HEK293T (cell line): ENCODE measurements at regions not wholly inside any gene's neighbourhood (a gene's known extent, or its start where the extent isn't known, plus 50 kb on each side); places are given as distances from the start of the nearest gene placed in this dataset.
"Not testable (repeated sequence)": the region's sequence is repeated elsewhere in the genome, so short reads cannot be mapped to it uniquely, and the experiment has no call there.

Experiments used
- CTCF ChIA-PET: fragments of 350-600 bp; formaldehyde crosslinking; extraction: SDS; loops from one replicate; lab custom pipeline; 2021; ENCODE audit warnings: antibody characterized with exemption, inconsistent platforms; lab: Yijun Ruan, JAX
- POLR2A ChIA-PET: fragments of 350-600 bp; formaldehyde crosslinking; extraction: SDS; loops from one replicate; lab custom pipeline; 2020; ENCODE audit warnings: antibody characterized with exemption, inconsistent platforms; lab: Yijun Ruan, JAX
- DNase-seq: peaks from one replicate; pipeline ENCODE4 v3.0.0; 2012; ENCODE audit warnings: mixed read lengths; ENCODE audit errors: extremely low spot score
- ARNT ChIP-seq: fragments of 450-650 bp; IDR thresholded peaks from 2 replicates; pipeline ENCODE4 v1.6.1; 2017; ENCODE audit warnings: mild to moderate bottlenecking
- BHLHE40 ChIP-seq: fragments of 450-650 bp; IDR thresholded peaks from 2 replicates; pipeline ENCODE4 v1.6.1; 2016; ENCODE audit warnings: mild to moderate bottlenecking, moderate library complexity, borderline replicate concordance
- CTBP1 ChIP-seq: fragments of 450-650 bp; IDR thresholded peaks from 2 replicates; pipeline ENCODE4 v1.6.1; 2016; ENCODE audit warnings: borderline replicate concordance
- ELF4 ChIP-seq: fragments of 450-650 bp; IDR thresholded peaks from 2 replicates; pipeline ENCODE4 v1.6.1; 2017; ENCODE audit warnings: antibody characterized with exemption
- FOXA1 ChIP-seq: fragments of 450-650 bp; IDR thresholded peaks from 2 replicates; pipeline ENCODE4 v1.6.1; 2016; ENCODE audit warnings: mild to moderate bottlenecking
- FOXK2 ChIP-seq: fragments of 450-650 bp; IDR thresholded peaks from 2 replicates; pipeline ENCODE4 v1.6.1; 2016; ENCODE audit warnings: mild to moderate bottlenecking
- FOXM1 ChIP-seq: fragments of 450-650 bp; IDR thresholded peaks from 2 replicates; pipeline ENCODE4 v1.6.1; 2017; ENCODE audit warnings: mild to moderate bottlenecking, borderline replicate concordance
- HDGF ChIP-seq: fragments of 450-650 bp; IDR thresholded peaks from 2 replicates; pipeline ENCODE4 v1.6.1; 2017; ENCODE audit warnings: antibody characterized with exemption, borderline replicate concordance
- L3MBTL2 ChIP-seq: fragments of 450-650 bp; conservative IDR thresholded peaks from 2 replicates; pipeline ENCODE4 v1.6.1; 2016; ENCODE audit warnings: mild to moderate bottlenecking
- LEF1 ChIP-seq: fragments of 450-650 bp; IDR thresholded peaks from 2 replicates; pipeline ENCODE4 v1.6.1; 2017; ENCODE audit warnings: mild to moderate bottlenecking, borderline replicate concordance
- NFRKB ChIP-seq: fragments of 450-650 bp; IDR thresholded peaks from 2 replicates; pipeline ENCODE4 v1.6.1; 2016; ENCODE audit warnings: mild to moderate bottlenecking, moderate library complexity
- PKNOX1 ChIP-seq: fragments of 450-650 bp; IDR thresholded peaks from 2 replicates; pipeline ENCODE4 v1.6.1; 2016
- SP1 ChIP-seq: fragments of 450-650 bp; IDR thresholded peaks from 2 replicates; pipeline ENCODE4 v1.6.1; 2017
- SUZ12 ChIP-seq: fragments of 450-650 bp; IDR thresholded peaks from 2 replicates; pipeline ENCODE4 v1.6.1; 2016; ENCODE audit warnings: mild to moderate bottlenecking
- TARDBP ChIP-seq: fragments of 450-650 bp; IDR thresholded peaks from 2 replicates; pipeline ENCODE4 v1.6.1; 2016
- ZNF384 ChIP-seq: fragments of 450-650 bp; IDR thresholded peaks from 2 replicates; pipeline ENCODE4 v1.6.1; 2016

GRCh38 chr4:186414390-186414789 is 141.0 kb downstream of the MTNR1A start:
- ChIA-PET CTCF (no interaction called here), POLR2A (no interaction called here)
- DNase-seq = no peak
- TF ChIP-seq L3MBTL2 (no peak), ELF4 (no peak), NFRKB (no peak), FOXM1 (no peak), PKNOX1 (no peak), ARNT (no peak), CTBP1 (no peak)

DNA sequence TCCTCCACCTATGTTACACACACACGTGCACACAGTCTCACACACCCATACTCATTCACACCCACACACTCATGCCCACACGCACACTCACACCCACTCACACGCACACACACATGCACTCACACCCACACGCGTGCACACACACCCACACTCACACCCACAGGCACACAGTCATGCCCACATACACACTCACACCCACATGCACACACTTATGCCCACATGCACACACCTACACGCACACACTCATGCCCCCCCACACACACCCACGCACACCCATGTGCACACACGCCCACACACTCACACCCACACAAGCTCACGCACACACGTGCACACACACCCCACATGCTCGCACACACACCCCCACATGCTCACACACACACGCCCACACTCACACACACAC is 140.0 kb downstream of the F11 start:
- no peak for TF ChIP-seq PKNOX1
- no peak for TF ChIP-seq ZNF384
- TF ChIP-seq TARDBP = no peak
- no peak for TF ChIP-seq CTBP1
- no peak for TF ChIP-seq FOXM1
- no peak for TF ChIP-seq ARNT
- TF ChIP-seq LEF1 = no peak
- no peak for TF ChIP-seq HDGF
- TF ChIP-seq L3MBTL2 = no peak
- no peak for TF ChIP-seq BHLHE40
- no peak for TF ChIP-seq SP1
- TF ChIP-seq ELF4 = no peak
- TF ChIP-seq FOXA1 = no peak
- TF ChIP-seq NFRKB = no peak
- TF ChIP-seq SUZ12 = no peak
- TF ChIP-seq FOXK2 = no peak
- no peak for DNase-seq
- ChIA-PET POLR2A (no interaction called here), CTCF (no interaction called here)

DNA sequence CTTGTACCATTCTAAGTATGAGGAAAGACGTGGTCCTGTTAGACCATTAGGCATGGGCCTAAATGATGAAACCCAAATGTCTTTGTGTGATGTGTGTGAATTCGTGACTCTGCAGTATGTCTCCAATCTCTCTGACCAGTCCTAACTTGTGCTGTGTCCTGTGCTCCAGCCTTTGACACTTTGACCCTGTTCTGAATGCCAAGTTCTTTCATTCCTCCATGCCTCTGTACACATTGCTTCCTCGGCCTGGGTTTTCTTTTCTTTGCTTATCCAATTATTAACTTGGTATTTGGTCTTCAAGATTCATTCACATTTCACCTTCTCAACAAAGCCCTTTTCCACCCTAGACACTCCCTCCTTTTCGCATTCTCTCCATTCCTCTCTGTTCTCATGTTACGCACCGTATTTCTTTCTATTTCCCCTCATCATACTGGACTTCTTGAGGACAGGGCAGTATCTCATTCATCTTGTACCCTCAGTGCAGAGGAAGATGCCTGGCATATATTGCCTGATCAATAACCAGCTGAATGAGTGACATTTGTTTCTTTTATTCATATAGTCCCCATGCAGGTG is 138.7 kb downstream of the F11 start:
- ChIA-PET POLR2A (no interaction called here), CTCF (no interaction called here)
- DNase-seq = no peak
- TF ChIP-seq L3MBTL2 (no peak), CTBP1 (no peak), ARNT (no peak), PKNOX1 (no peak), SUZ12 (no peak), SP1 (no peak), BHLHE40 (no peak), TARDBP (no peak), LEF1 (no peak), NFRKB (no peak), ZNF384 (no peak), FOXA1 (no peak), ELF4 (no peak), FOXM1 (no peak), FOXK2 (no peak)

- TF ChIP-seq FOXM1 (no peak), FOXA1 (no peak), ARNT (no peak), LEF1 (no peak), NFRKB (no peak), TARDBP (no peak), SUZ12 (no peak), ZNF384 (no peak), BHLHE40 (no peak)
- CTCF ChIA-PET = no interaction called here
- POLR2A ChIA-PET = no interaction called here
- no peak for DNase-seq
Observed at GRCh38 chr4:186400676-186401075, 134.7 kb downstream of the F11 start.

DNA sequence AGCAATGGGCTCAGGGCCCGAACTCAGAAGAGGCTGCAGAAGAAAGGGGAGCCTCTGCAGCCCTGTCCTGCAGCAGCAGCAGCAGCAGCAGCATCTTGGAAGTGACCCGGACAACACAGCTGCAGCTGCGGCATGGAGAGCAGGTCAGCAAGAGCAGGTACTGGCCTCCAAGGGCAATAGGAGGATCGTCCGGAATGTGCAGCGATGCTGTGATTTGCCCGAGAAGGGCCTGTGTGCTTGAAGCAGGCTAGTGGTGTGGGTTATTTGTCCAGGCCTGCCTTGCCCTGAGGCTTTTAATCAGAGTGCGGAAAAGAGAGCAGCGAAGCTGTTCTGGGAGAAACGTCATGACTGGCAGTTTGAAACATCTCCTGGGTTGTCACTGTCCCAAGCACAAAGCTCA is 126.0 kb downstream of the F11 start:
- ChIA-PET POLR2A (no interaction called here), CTCF (no interaction called here)
- no peak for DNase-seq

DNA sequence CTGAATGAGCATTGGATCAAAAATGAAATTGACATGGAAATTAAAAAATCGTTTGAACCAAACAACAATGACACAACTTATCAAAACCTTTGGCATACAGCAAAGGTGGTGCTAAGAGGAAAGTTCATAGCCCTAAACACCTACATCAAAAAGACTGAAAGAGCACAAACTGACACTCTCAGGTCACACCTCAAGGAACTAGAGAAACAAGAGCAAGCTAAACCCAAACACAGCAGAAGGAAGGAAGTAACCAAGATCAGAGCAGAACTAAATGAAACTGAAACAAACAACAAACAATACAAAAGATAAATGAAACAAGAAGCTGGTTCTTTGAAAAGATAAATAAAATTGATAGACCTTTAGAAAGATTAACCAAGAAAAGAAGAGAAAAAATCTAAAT is 118.3 kb downstream of the F11 start:
- DNase-seq, POLR2A ChIA-PET, CTCF ChIA-PET: not testable (repeated sequence)

More for the DNA sequence above, 126.0 kb downstream of the F11 start:
- TF ChIP-seq TARDBP (no peak), ZNF384 (no peak), LEF1 (no peak), BHLHE40 (no peak), SUZ12 (no peak), FOXA1 (no peak), L3MBTL2 (no peak), NFRKB (no peak), CTBP1 (no peak), ARNT (no peak), FOXK2 (no peak), ELF4 (no peak), SP1 (no peak), PKNOX1 (no peak), HDGF (no peak), FOXM1 (no peak)
